Activated CD4-positive, alpha-beta memory T cell treated with anti-CD3 and anti-CD28 coated beads for 36 hours (primary cell): ENCODE measurements at regions not wholly inside any gene's neighbourhood (a gene's known extent, or its start where the extent isn't known, plus 50 kb on each side); places are given as distances from the start of the nearest gene placed in this dataset.

Experiments used
- CTCF ChIA-PET: fragments of 350-600 bp; sonication (Branson Sonifier 250); formaldehyde crosslinking; loops from one replicate; lab custom pipeline; 2021; ENCODE audit warnings: antibody characterized with exemption, inconsistent platforms; lab: Charles Lee
- POLR2A ChIA-PET: fragments of 350-600 bp; sonication (Branson Sonifier 250); formaldehyde crosslinking; loops from one replicate; lab custom pipeline; 2021; ENCODE audit warnings: antibody characterized with exemption; lab: Charles Lee
- DNase-seq: peaks from one replicate; pipeline ENCODE4 v3.0.0-alpha.2; 2020
- H3K27ac Mint-ChIP-seq: one replicate; pipeline ENCODE4 v1.8.0; 2021; ENCODE audit warnings: mixed read lengths
- H3K27me3 Mint-ChIP-seq: one replicate; pipeline ENCODE4 v1.8.0; 2021; ENCODE audit warnings: mixed read lengths
- H3K36me3 Mint-ChIP-seq: one replicate; pipeline ENCODE4 v1.8.0; 2021; ENCODE audit warnings: mixed read lengths
- H3K4me1 Mint-ChIP-seq: one replicate; pipeline ENCODE4 v1.8.0; 2021; ENCODE audit warnings: low read depth, mixed read lengths
- H3K4me3 Mint-ChIP-seq: one replicate; pipeline ENCODE4 v1.8.0; 2021; ENCODE audit warnings: mild to moderate bottlenecking, mixed read lengths
- H3K9me3 Mint-ChIP-seq: one replicate; pipeline ENCODE4 v1.8.0; 2021; ENCODE audit warnings: mixed read lengths
- intact Hi-C: fragments of 100-400 bp; cut with micrococcal nuclease; formaldehyde crosslinking; loops from one replicate; pipeline ENCODE4 v1.15.1; 2023

DNA sequence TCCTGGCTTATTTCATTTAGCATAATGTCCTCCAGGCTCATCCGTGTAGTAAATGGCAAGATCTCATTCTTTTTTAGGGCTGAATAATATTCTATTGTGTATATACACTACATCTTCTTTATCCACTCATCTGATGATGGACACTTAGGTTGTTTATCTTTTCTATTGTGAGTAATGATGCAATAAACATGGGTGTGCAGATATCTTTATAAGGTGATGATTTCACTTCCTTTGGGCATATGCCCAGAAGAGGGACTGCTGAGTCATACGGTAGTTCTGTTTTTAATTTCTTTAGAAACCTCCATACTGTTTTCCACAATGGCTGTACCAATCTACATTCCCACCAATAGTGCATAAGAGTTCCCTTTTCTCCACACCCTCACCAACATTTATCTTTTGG lies 317.6 kb upstream of the CNKSR2 start:
- Mint-ChIP-seq H3K4me1 (no peaks in the 10 kb centered on the region), H3K36me3 (no peaks in the 10 kb centered on the region), H3K9me3 (peaks cover 10% of the 10 kb centered on the region), H3K27me3 (no peaks in the 10 kb centered on the region), H3K27ac (no peak overlapping the region), H3K4me3 (no peak overlapping the region)
- ChIA-PET POLR2A (no interaction called here), CTCF (no interaction called here)
- intact Hi-C loops = no loop called here
- DNase-seq = no peak

DNA sequence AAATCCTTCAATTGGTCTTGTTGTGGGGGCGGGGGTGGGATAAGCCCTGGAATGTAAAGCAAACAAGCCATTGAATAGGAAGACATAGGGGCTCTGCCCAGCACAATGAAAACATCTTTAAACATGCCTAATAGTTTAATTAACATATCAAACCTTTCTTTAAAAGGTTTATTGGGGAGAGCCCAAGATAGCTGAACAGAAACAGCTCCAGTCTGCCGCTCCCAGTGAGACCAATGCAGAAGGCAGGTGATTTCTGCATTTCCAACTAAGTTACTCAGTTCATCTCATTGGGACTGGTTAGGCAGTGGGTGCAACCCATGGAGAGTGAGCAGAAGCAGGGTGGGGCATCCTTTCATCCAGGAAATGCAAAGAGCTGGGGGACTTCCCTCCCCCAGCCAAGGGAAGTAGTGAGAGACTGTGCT lies 327.2 kb upstream of the CNKSR2 start:
- Mint-ChIP-seq H3K4me1 (no peaks in the 10 kb centered on the region), H3K9me3 (no peaks in the 10 kb centered on the region), H3K27ac (no peak overlapping the region), H3K27me3 (no peaks in the 10 kb centered on the region), H3K36me3 (no peaks in the 10 kb centered on the region), H3K4me3 (no peak overlapping the region)
- intact Hi-C loops = no loop called here
- POLR2A ChIA-PET = no interaction called here
- no peak for DNase-seq
- CTCF ChIA-PET = no interaction called here

DNA sequence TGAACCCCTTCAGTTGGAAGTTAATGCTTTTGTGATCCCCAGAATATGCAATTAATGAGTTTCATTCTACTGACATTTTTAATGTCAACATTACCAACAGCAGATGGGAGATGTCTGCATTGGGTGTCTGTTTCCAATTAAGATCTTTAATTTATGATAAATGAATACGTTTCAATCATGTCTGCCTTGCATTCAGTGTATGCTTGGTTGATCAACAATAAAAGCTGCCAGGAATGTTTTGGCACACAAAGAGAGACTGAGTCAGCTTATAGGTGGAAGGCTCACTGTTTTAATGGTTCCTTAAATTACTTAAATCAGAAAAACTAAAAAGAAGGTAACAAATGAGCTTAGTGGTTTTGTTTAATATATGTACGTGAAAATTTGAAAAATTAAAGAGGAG lies 359.9 kb upstream of the CNKSR2 start:
- POLR2A ChIA-PET = no interaction called here
- H3K27ac Mint-ChIP-seq = no peak overlapping the region
- no peaks in the 10 kb centered on the region for H3K4me1 Mint-ChIP-seq

DNA sequence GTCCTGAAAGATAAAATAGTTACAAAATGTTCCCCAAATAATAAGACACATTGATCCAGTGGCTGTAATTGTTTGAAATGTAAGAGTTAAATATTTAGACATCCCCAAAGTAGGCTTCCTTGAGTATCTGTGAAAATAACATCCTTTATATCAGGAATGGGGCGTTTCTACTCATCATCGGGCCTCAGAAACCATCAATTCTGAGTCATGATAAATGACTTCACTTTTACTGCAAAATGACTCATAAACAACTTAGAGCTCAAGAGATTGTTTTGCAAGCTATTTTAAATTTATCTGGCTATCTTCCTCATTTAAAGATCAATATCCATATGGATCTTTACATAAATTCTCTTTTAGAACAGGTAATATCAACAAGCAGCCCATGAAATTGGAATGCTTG lies 369.4 kb upstream of the CNKSR2 start:
- Mint-ChIP-seq H3K27ac (no peak overlapping the region), H3K9me3 (no peaks in the 10 kb centered on the region), H3K36me3 (no peaks in the 10 kb centered on the region), H3K4me1 (no peaks in the 10 kb centered on the region), H3K27me3 (no peaks in the 10 kb centered on the region), H3K4me3 (no peak overlapping the region)
- intact Hi-C loops = no loop called here
- CTCF ChIA-PET = no interaction called here
- no peak for DNase-seq
- POLR2A ChIA-PET = no interaction called here

More for the DNA sequence above, 359.9 kb upstream of the CNKSR2 start:
- peaks cover 7% of the 10 kb centered on the region for H3K9me3 Mint-ChIP-seq
- CTCF ChIA-PET = no interaction called here
- DNase-seq = no peak
- H3K4me3 Mint-ChIP-seq = no peak overlapping the region
- peaks cover 1% of the 10 kb centered on the region for H3K27me3 Mint-ChIP-seq
- intact Hi-C loops = no loop called here
- no peaks in the 10 kb centered on the region for H3K36me3 Mint-ChIP-seq

DNA sequence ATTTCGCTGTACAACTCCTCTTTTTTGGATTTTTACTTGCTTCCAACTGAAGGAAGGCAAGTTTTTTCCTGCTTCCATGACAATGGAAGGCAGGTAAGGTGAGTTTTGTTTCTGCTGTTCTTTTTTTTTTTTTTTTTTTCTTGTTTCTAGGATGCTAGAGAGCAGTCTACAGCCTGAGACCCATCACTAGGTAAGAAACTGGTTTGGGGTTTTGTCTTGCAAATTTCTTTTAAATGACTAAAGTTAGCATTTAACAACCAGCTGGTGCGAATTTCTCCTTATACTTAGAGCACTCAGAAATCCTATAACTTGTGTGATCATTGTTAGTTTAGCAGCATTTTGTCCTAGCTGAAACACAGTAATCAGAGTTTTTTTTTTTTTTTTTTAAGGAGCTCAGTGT lies 378.4 kb upstream of the CNKSR2 start:
- POLR2A ChIA-PET = no interaction called here
- Mint-ChIP-seq H3K27ac (no peak overlapping the region), H3K36me3 (no peaks in the 10 kb centered on the region), H3K9me3 (no peaks in the 10 kb centered on the region), H3K4me1 (no peaks in the 10 kb centered on the region), H3K27me3 (no peaks in the 10 kb centered on the region), H3K4me3 (no peak overlapping the region)
- CTCF ChIA-PET = no interaction called here
- no peak for DNase-seq
- intact Hi-C loops = no loop called here

DNA sequence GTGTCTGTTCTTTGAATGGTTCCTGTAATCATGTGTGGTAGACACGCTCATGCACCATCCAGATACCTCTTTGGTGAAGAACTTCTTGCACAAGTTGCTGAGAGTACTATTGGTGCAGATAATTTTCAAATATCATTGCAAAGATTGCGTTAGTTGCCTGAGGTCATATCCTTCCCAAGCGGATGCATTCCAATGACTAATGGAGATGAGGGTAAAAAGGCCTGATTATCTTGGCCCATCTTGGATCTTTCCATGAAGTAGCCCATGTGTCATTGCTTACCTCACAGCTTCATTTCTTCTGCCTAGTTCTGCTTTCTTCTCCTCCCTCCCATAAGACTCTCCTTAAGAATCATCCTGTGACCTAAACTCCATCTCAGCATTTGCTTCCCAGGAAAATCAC lies 384.9 kb upstream of the CNKSR2 start:
- Mint-ChIP-seq H3K4me1 (no peaks in the 10 kb centered on the region), H3K27me3 (no peaks in the 10 kb centered on the region), H3K27ac (no peak overlapping the region), H3K9me3 (no peaks in the 10 kb centered on the region), H3K4me3 (no peak overlapping the region), H3K36me3 (no peaks in the 10 kb centered on the region)
- ChIA-PET CTCF (no interaction called here), POLR2A (no interaction called here)
- DNase-seq = no peak
- intact Hi-C loops = no loop called here

DNA sequence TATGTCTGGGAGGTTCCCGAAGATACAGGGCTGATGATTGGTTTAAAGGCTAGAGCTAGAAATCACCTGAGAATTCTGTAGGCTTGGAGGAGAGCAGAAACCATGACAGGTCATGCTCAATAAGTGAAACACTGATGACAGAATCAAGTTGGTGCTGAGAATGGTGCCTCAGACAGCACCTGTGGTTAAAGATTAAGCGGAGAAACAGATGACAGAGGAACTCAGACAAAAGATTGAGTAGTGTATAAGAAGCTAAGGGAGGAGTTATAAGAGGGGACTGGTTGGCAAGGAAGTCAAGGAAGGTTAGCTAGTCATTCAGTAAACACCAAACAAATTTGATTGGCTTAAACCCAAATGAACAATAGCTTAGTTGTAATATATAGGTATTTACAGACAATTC lies 385.4 kb upstream of the CNKSR2 start:
- no peaks in the 10 kb centered on the region for H3K4me1 Mint-ChIP-seq
- no peak for DNase-seq
- H3K27ac Mint-ChIP-seq = no peak overlapping the region
- no peaks in the 10 kb centered on the region for H3K9me3 Mint-ChIP-seq
- intact Hi-C loops = no loop called here
- H3K4me3 Mint-ChIP-seq = no peak overlapping the region
- H3K27me3 Mint-ChIP-seq = no peaks in the 10 kb centered on the region
- ChIA-PET CTCF (no interaction called here), POLR2A (no interaction called here)
- no peaks in the 10 kb centered on the region for H3K36me3 Mint-ChIP-seq

DNA sequence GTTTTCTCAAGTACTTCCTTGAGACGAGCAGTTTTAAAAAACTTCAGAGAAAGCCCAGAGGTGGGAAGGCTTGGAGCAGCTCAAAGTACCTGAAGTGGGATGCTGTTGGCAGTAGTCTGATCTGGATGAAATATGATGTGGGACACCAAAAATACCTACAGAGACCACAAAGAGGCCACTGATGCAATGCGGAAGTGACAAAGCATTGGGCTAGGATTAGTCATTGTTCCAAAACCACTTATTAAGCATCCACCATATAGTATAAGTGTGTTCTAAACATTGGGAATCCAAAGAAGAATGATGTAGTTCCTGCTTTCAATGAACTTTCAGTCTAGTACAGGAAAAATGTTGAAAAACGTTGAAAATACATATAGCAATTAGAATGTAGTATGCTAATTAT lies 386.1 kb upstream of the CNKSR2 start:
- H3K27ac Mint-ChIP-seq = no peak overlapping the region
- POLR2A ChIA-PET = no interaction called here
- H3K4me1 Mint-ChIP-seq = no peaks in the 10 kb centered on the region
- no peaks in the 10 kb centered on the region for H3K27me3 Mint-ChIP-seq
- intact Hi-C loops = no loop called here
- CTCF ChIA-PET = no interaction called here
- no peak overlapping the region for H3K4me3 Mint-ChIP-seq
- H3K9me3 Mint-ChIP-seq = no peaks in the 10 kb centered on the region
- DNase-seq = no peak
- H3K36me3 Mint-ChIP-seq = no peaks in the 10 kb centered on the region

DNA sequence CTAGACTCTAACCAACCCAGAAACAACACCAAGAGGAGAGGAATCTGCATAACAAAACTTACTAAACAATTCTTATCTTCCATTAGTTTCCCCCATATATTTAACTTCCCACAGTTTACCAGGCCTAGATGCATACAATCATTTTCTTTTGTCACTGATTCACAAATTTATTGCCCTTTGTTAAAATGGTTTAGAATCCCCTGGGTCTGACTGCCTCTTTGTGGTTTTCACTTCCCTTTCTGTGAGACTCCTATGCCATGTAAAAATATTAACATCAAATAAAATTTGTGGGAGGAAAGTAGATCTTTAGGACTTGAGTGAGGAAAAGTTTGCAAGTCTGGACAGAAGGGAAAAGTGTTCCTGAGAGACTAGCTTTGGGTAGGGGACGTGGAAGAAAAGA lies 393.8 kb upstream of the CNKSR2 start:
- POLR2A ChIA-PET = no interaction called here
- H3K4me3 Mint-ChIP-seq = no peak overlapping the region
- H3K4me1 Mint-ChIP-seq = no peaks in the 10 kb centered on the region
- no peak for DNase-seq
- no peaks in the 10 kb centered on the region for H3K9me3 Mint-ChIP-seq
- H3K27ac Mint-ChIP-seq = no peak overlapping the region
- intact Hi-C loops = no loop called here
- CTCF ChIA-PET = no interaction called here
- H3K27me3 Mint-ChIP-seq = no peaks in the 10 kb centered on the region
- no peaks in the 10 kb centered on the region for H3K36me3 Mint-ChIP-seq

DNA sequence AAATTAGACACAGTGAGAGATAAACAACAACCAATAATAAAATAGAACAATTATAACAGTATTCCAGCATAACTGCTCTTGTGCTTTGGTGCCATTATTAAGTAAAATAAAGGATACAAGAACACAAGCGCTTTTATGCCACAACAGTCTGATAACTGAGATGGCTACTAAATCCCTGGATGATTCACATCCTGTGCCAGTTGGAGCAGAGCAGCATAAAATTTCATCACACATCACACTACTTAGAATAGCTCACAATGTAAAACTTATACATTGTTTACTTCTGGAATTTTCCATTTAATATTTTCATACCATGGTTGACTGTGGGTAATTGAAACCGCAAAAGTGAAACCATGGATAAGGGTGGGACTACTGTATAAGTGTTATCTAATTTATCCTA lies 399.9 kb upstream of the CNKSR2 start:
- Mint-ChIP-seq H3K27ac (no peak overlapping the region), H3K4me3 (no peak overlapping the region), H3K27me3 (no peaks in the 10 kb centered on the region), H3K36me3 (no peaks in the 10 kb centered on the region), H3K4me1 (no peaks in the 10 kb centered on the region), H3K9me3 (no peaks in the 10 kb centered on the region)
- POLR2A ChIA-PET = no interaction called here
- no peak for DNase-seq
- CTCF ChIA-PET = no interaction called here
- intact Hi-C loops = no loop called here

DNA sequence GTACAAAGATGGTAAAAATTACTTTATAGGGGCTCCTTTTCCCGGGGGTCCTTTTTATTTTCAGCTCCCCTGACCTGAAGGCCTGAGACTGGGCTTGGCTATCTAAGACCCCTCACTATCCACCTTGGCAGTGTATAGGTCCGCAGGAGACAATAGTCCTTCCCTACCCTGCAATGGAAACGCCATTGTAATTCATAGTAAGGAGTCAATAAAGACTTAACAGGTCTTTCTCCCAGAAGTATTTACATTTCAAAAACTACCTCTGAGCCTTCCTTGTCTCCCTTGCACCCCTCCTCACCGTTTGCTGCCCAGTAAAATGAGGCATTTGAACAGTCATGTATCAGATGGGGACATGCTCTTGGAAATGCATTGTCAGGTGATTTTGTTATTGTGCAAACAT lies 401.2 kb upstream of the CNKSR2 start:
- Mint-ChIP-seq H3K27ac (no peak overlapping the region), H3K4me3 (no peak overlapping the region), H3K4me1 (no peaks in the 10 kb centered on the region), H3K9me3 (no peaks in the 10 kb centered on the region), H3K27me3 (no peaks in the 10 kb centered on the region), H3K36me3 (no peaks in the 10 kb centered on the region)
- no peak for DNase-seq
- CTCF ChIA-PET = no interaction called here
- POLR2A ChIA-PET = no interaction called here
- intact Hi-C loops = no loop called here

DNA sequence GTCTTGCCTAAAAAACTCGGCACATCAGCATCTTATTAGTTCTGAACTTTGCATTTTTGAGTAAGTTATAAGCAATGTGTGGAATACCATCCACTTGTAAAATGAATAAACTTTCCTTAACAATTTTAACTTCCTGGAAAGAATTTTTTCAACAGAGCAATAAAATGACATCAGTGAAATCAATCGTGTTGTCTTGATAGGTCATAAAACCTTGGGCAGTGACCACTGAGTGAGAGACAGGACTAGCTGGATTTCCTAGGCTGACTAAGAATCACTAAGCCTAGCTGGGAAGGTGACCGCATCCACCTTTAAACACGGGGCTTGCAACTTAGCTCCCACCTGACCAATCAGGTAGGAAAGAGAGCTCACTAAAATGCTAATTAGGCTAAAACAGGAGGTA lies 403.0 kb upstream of the CNKSR2 start:
- no peak for DNase-seq
- CTCF ChIA-PET = no interaction called here
- H3K36me3 Mint-ChIP-seq = no peaks in the 10 kb centered on the region
- POLR2A ChIA-PET = no interaction called here
- intact Hi-C loops = no loop called here
- H3K27me3 Mint-ChIP-seq = no peaks in the 10 kb centered on the region
- no peak overlapping the region for H3K27ac Mint-ChIP-seq
- no peaks in the 10 kb centered on the region for H3K9me3 Mint-ChIP-seq
- no peaks in the 10 kb centered on the region for H3K4me1 Mint-ChIP-seq
- no peak overlapping the region for H3K4me3 Mint-ChIP-seq

DNA sequence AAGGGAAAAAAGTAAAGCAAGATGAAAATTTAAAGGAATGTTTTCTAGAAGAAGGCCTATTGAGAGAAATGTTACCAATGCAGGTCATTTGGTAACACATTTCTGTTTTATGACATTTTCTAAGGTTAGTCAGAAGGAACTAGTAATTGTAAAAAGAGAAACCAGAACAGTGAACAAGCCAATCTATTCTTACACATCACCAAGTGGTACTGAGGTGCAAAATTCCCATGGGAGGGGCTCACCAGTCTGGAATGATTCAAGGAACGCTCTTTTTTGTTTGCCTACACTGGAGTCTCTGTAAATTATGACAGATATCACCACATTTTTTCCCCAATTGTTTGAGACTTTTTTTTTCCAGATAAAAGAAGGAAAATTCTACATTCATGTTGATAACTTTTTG lies 404.7 kb upstream of the CNKSR2 start:
- CTCF ChIA-PET = no interaction called here
- H3K4me1 Mint-ChIP-seq = no peaks in the 10 kb centered on the region
- intact Hi-C loops = no loop called here
- no peak overlapping the region for H3K4me3 Mint-ChIP-seq
- H3K27me3 Mint-ChIP-seq = no peaks in the 10 kb centered on the region
- no peak for DNase-seq
- H3K27ac Mint-ChIP-seq = no peak overlapping the region
- no peaks in the 10 kb centered on the region for H3K36me3 Mint-ChIP-seq
- POLR2A ChIA-PET = no interaction called here
- H3K9me3 Mint-ChIP-seq = no peaks in the 10 kb centered on the region

DNA sequence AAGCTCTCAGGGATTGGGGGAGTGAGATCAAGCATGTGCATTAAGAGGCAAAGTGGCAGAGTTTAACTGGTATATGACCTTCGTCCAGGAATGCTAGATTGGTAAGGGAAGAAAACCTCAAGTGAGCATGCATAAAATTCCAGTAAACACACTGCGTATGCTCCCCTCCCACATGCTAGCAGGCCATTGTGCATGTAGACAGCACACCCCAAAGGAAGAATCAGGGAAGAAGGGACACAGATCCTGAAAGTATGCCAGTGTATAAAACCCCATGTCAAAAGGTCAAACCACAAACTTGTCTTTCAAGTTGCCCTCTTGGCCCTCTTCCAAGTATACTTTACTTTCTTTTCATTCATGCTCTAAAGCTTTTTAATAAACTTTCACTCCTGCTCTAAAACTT lies 405.2 kb upstream of the CNKSR2 start:
- Mint-ChIP-seq H3K27me3 (no peaks in the 10 kb centered on the region), H3K36me3 (no peaks in the 10 kb centered on the region), H3K4me3 (no peak overlapping the region), H3K27ac (no peak overlapping the region), H3K4me1 (no peaks in the 10 kb centered on the region), H3K9me3 (no peaks in the 10 kb centered on the region)
- ChIA-PET CTCF (no interaction called here), POLR2A (no interaction called here)
- no peak for DNase-seq
- intact Hi-C loops = no loop called here
